ENCODE measurements at regions not wholly inside any gene's neighbourhood (a gene's known extent, or its start where the extent isn't known, plus 50 kb on each side); places are given as distances from the start of the nearest gene placed in this dataset.

GRCh38 chr2:145265244-145265643, 745.3 kb upstream of the ZEB2 start:
- DNase-seq, result no peak

GRCh38 chr2:145260674-145261073, 740.8 kb upstream of the ZEB2 start:
- no peak for DNase-seq

- peak; percentile 63 for DNase-seq
Measured at GRCh38 chr2:145260081-145260480, 740.2 kb upstream of the ZEB2 start.

GRCh38 chr2:145258903-145259579, 739.1 kb upstream of the ZEB2 start:
- peak; percentile 78 for DNase-seq

GRCh38 chr2:145257931-145258330, 738.0 kb upstream of the ZEB2 start:
- DNase-seq, result no peak

GRCh38 chr2:145256551-145256950, 736.6 kb upstream of the ZEB2 start:
- no peak for DNase-seq

- DNase-seq, result no peak
Measured at GRCh38 chr2:145254291-145254690, 734.4 kb upstream of the ZEB2 start.

- no peak for DNase-seq
Measured at GRCh38 chr2:145253492-145253891, 733.6 kb upstream of the ZEB2 start.

GRCh38 chr2:145245268-145245870, 725.5 kb upstream of the ZEB2 start:
- DNase-seq, result no peak

GRCh38 chr2:145235312-145235711, 715.4 kb upstream of the ZEB2 start:
- DNase-seq, result no peak

- DNase-seq, result no peak
Measured at GRCh38 chr2:145230546-145230945, 710.6 kb upstream of the ZEB2 start.

- no peak for DNase-seq
Measured at GRCh38 chr2:145228506-145228905, 708.6 kb upstream of the ZEB2 start.

GRCh38 chr2:145226901-145227300, 707.0 kb upstream of the ZEB2 start:
- DNase-seq, result no peak

GRCh38 chr2:145221516-145221915, 701.6 kb upstream of the ZEB2 start:
- DNase-seq, result no peak

- DNase-seq, result peak; percentile 66
Measured at GRCh38 chr2:145221032-145221431, 701.1 kb upstream of the ZEB2 start.

- no peak for DNase-seq
Measured at GRCh38 chr2:145220496-145220895, 700.6 kb upstream of the ZEB2 start.

- DNase-seq, result no peak
Measured at GRCh38 chr2:145207884-145208283, 688.0 kb upstream of the ZEB2 start.

GRCh38 chr2:145206496-145207281, 686.8 kb upstream of the ZEB2 start:
- no peak for DNase-seq

GRCh38 chr2:145203891-145204290, 684.0 kb upstream of the ZEB2 start:
- DNase-seq, result no peak

- DNase-seq, result no peak
Measured at GRCh38 chr2:145199827-145200706, 680.1 kb upstream of the ZEB2 start.

- no peak for DNase-seq
Measured at GRCh38 chr2:145199042-145199441, 679.1 kb upstream of the ZEB2 start.

GRCh38 chr2:145198555-145198954, 678.6 kb upstream of the ZEB2 start:
- no peak for DNase-seq

- no peak for DNase-seq
Measured at GRCh38 chr2:145197944-145198343, 678.0 kb upstream of the ZEB2 start.

All from OCI-M1 (cell line).